DND-41 (cell line): ENCODE measurements at regions not wholly inside any gene's neighbourhood (a gene's known extent, or its start where the extent isn't known, plus 50 kb on each side); places are given as distances from the start of the nearest gene placed in this dataset.

Experiments
- ATAC-seq: fragments of 200-7000 bp; cut with Tn5 transposase; 3 replicates; pipeline ENCODE4 v1.9.1; 2021; ENCODE audit warnings: low read depth; ENCODE audit not compliant: insufficient read depth
- DNase-seq: peaks from one replicate; pipeline ENCODE4 v3.0.0-alpha.2; 2020
- H2AFZ ChIP-seq: 2 replicates; pipeline ENCODE4 v1.6.0; 2012; ENCODE audit warnings: low read depth, low read length
- H3K27ac ChIP-seq: 2 replicates; pipeline ENCODE4 v1.5.1; 2012; ENCODE audit warnings: low read length, inconsistent platforms
- H3K27me3 ChIP-seq: fragments of 200-600 bp; sonication (generic); 2 replicates; pipeline ENCODE4 v1.6.0; 2012; ENCODE audit warnings: low read length, mild to moderate bottlenecking, inconsistent platforms; ENCODE audit not compliant: insufficient read depth, poor library complexity
- H3K36me3 ChIP-seq: 2 replicates; pipeline ENCODE4 v1.5.1; 2012; ENCODE audit warnings: low read length, inconsistent platforms; ENCODE audit not compliant: insufficient read depth
- H3K4me1 ChIP-seq: 2 replicates; pipeline ENCODE4 v1.5.1; 2012; ENCODE audit warnings: mild to moderate bottlenecking, low read length; ENCODE audit not compliant: insufficient read depth
- H3K4me2 ChIP-seq: 2 replicates; pipeline ENCODE4 v1.6.0; 2012; ENCODE audit warnings: mild to moderate bottlenecking, moderate library complexity, low read length, inconsistent platforms; ENCODE audit not compliant: insufficient read depth
- H3K4me3 ChIP-seq, 2 experiments: fragments of 200-600 bp in 1 of 2; shearing (Covaris generic) in 1 of 2; 2 replicates each; pipeline ENCODE4 v1.5.1; 2012 to 2016; ENCODE audit warnings: inconsistent platforms in 2 of 2, low read length in 2 of 2, mild to moderate bottlenecking in 2 of 2, low read depth in 1 of 2, moderate library complexity in 1 of 2
- H3K79me2 ChIP-seq: 2 replicates; pipeline ENCODE4 v1.6.0; 2012; ENCODE audit warnings: low read length, inconsistent platforms; ENCODE audit not compliant: insufficient read depth
- H3K9ac ChIP-seq: 2 replicates; pipeline ENCODE4 v1.6.0; 2012; ENCODE audit warnings: low read depth, mild to moderate bottlenecking, inconsistent platforms, low read length, moderate library complexity
- H3K9me3 ChIP-seq: 2 replicates; pipeline ENCODE4 v1.5.1; 2012; ENCODE audit warnings: low read length, moderate library complexity, mild to moderate bottlenecking, inconsistent platforms; ENCODE audit not compliant: insufficient read depth, severe bottlenecking
- H4K20me1 ChIP-seq: 2 replicates; pipeline ENCODE4 v1.6.0; 2012; ENCODE audit warnings: low read length; ENCODE audit not compliant: insufficient read depth
- CTCF ChIP-seq: IDR thresholded peaks from 2 replicates; pipeline ENCODE4 v1.5.1; 2012; ENCODE audit warnings: borderline replicate concordance, low read length, moderate library complexity, mild to moderate bottlenecking; ENCODE audit not compliant: poor library complexity, severe bottlenecking; ENCODE audit errors: extremely low read depth
- EZH2 ChIP-seq: IDR thresholded peaks from 3 replicates; pipeline ENCODE4 v1.6.1; 2012; ENCODE audit warnings: borderline replicate concordance, low read depth, mild to moderate bottlenecking, moderate library complexity, low read length, inconsistent platforms; ENCODE audit not compliant: severe bottlenecking

- no peak overlapping the region for H3K4me2 ChIP-seq
Measured at GRCh38 chr2:56484906-56485305, 301.1 kb downstream of the CCDC85A start.

GRCh38 chr2:56500317-56500716, 316.5 kb downstream of the CCDC85A start:
- H3K79me2 ChIP-seq, result no peaks in the 10 kb centered on the region
- H3K4me3 ChIP-seq, result no peak overlapping the region
- H3K36me3 ChIP-seq, result no peaks in the 10 kb centered on the region
- H3K27me3 ChIP-seq, result no peaks in the 10 kb centered on the region
- H3K9ac ChIP-seq, result no peak overlapping the region
- no peaks in the 10 kb centered on the region for H3K4me1 ChIP-seq
- ATAC-seq (no peak), DNase-seq (no peak)
- no peak for TF ChIP-seq EZH2
- TF ChIP-seq CTCF, result no peak
- no peaks in the 10 kb centered on the region for H3K9me3 ChIP-seq
- H3K4me2 ChIP-seq, result no peak overlapping the region
- H4K20me1 ChIP-seq, result no peaks in the 10 kb centered on the region
- no peak overlapping the region for H2AFZ ChIP-seq
- H3K27ac ChIP-seq, result no peak overlapping the region

More at GRCh38 chr2:56484906-56485305, 301.1 kb downstream of the CCDC85A start:
- H3K27me3 ChIP-seq, result no peaks in the 10 kb centered on the region
- no peaks in the 10 kb centered on the region for H3K4me1 ChIP-seq
- no peaks in the 10 kb centered on the region for H3K79me2 ChIP-seq
- no peak for DNase-seq
- no peak overlapping the region for H3K4me3 ChIP-seq
- no peaks in the 10 kb centered on the region for H3K9me3 ChIP-seq
- no peak overlapping the region for H2AFZ ChIP-seq
- H3K36me3 ChIP-seq, result no peaks in the 10 kb centered on the region
- no peak overlapping the region for H3K9ac ChIP-seq
- no peaks in the 10 kb centered on the region for H4K20me1 ChIP-seq
- no peak overlapping the region for H3K27ac ChIP-seq
- TF ChIP-seq EZH2 (no peak), CTCF (no peak)
- ATAC-seq, result no peak

- H3K36me3 ChIP-seq, result no peaks in the 10 kb centered on the region
- no peak overlapping the region for H3K4me2 ChIP-seq
- TF ChIP-seq CTCF, result no peak
- no peak for TF ChIP-seq EZH2
- no peaks in the 10 kb centered on the region for H3K9me3 ChIP-seq
- H3K27me3 ChIP-seq, result no peaks in the 10 kb centered on the region
- no peak for ATAC-seq
- H3K4me3 ChIP-seq, result no peak overlapping the region
- no peak for DNase-seq
- no peaks in the 10 kb centered on the region for H4K20me1 ChIP-seq
- no peak overlapping the region for H3K27ac ChIP-seq
- no peak overlapping the region for H3K9ac ChIP-seq
- H2AFZ ChIP-seq, result no peak overlapping the region
- H3K79me2 ChIP-seq, result no peaks in the 10 kb centered on the region
- no peaks in the 10 kb centered on the region for H3K4me1 ChIP-seq
Measured at GRCh38 chr2:56502616-56503015, 318.8 kb downstream of the CCDC85A start.

GRCh38 chr2:56505885-56506284, 322.1 kb downstream of the CCDC85A start:
- Histone ChIP-seq H3K27me3 (no peaks in the 10 kb centered on the region), H3K4me2 (no peak overlapping the region), H4K20me1 (no peaks in the 10 kb centered on the region), H3K4me3 (no peak overlapping the region), H3K36me3 (no peaks in the 10 kb centered on the region), H3K79me2 (no peaks in the 10 kb centered on the region), H3K4me1 (no peaks in the 10 kb centered on the region), H3K9me3 (no peaks in the 10 kb centered on the region), H3K9ac (no peak overlapping the region), H2AFZ (no peak overlapping the region), H3K27ac (no peak overlapping the region)
- TF ChIP-seq EZH2 (no peak), CTCF (no peak)
- ATAC-seq (no peak), DNase-seq (no peak)
